ENCODE measurements at regions not wholly inside any gene's neighbourhood (a gene's known extent, or its start where the extent isn't known, plus 50 kb on each side); places are given as distances from the start of the nearest gene placed in this dataset.

DNA sequence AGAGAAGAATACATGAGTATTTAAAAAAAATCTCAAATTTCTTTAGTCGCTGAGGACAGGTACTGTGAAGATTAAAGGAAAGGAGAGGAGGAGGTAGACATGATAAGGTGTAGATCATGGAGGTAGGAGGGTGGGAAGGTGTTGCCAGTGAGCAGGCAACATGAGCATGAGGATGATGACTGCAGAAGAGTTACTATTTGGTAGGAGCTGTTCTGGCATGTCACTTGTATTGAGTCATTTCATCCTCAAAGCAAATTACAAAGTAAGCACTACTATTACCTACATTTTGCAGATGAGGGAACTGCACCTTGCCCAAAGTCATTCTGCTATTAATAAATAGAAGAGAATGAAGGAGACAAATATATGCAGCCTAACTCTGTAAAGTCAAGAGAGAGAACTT lies 435.8 kb upstream of the KLF12 start:
- TF ChIP-seq NANOG (IDR thresholded peaks at IDR 0.05; ENCODE audit: insufficient read depth, low read depth, low read length, poor library complexity, severe bottlenecking): no peak
- no peak for TF ChIP-seq SUZ12 (IDR thresholded peaks at IDR 0.05; ENCODE audit: low read length)
- no peak for TF ChIP-seq SP1 (IDR thresholded peaks at IDR 0.05; ENCODE audit: low read depth, low read length)
- no peak for TF ChIP-seq RXRA (IDR thresholded peaks at IDR 0.05; ENCODE audit: insufficient read depth, low read depth, low read length)
- Histone ChIP-seq H2BK15ac (ENCODE audit: low read length) (no peak overlapping the region), H3K23me2 (ENCODE audit: low read depth, low read length) (0 out of 2 replicates have a peak, but pooled peaks cover under 1% of the 10 kb centered on the region), H3K4me2 (ENCODE audit: insufficient read depth in 1 of 2, low read depth in 2 of 2, low read length in 2 of 2) (no peak overlapping the region), H4K20me1 (replicated peaks in 1 of 2; ENCODE audit: control insufficient read depth in 1 of 2, insufficient read depth in 2 of 2, low read length in 2 of 2) (no peaks in the 10 kb centered on the region), H3K4me1 (replicated peaks in 1 of 4; ENCODE audit: control insufficient read depth in 3 of 4, insufficient read depth in 4 of 4, low read length in 3 of 4) (peaks cover 0 to 2% (median 0%) of the 10 kb centered on the region in 4 experiments; a peak in 1 of 7 replicates), H2BK12ac (ENCODE audit: low read depth, low read length) (no peak overlapping the region), H3K4ac (replicated peaks; ENCODE audit: insufficient read length, low read depth, low read length) (no peak overlapping the region), H3K4me3 (ENCODE audit: extremely low read depth in 1 of 4, insufficient read depth in 2 of 4, low read depth in 3 of 4, low read length in 4 of 4) (no peak overlapping the region), H2BK20ac (ENCODE audit: low read length) (no peak overlapping the region), H4K8ac (ENCODE audit: extremely low read depth, insufficient read depth, low read length) (no peak overlapping the region), H3K79me2 (ENCODE audit: control insufficient read depth in 1 of 2, insufficient read depth in 2 of 2, low read length in 2 of 2) (no peaks in the 10 kb centered on the region), H3K18ac (ENCODE audit: extremely low read depth, low read length) (no peak overlapping the region), H2BK5ac (ENCODE audit: low read depth, low read length) (no peak overlapping the region), H3K56ac (replicated peaks; ENCODE audit: insufficient read length, low read depth, low read length) (no peak overlapping the region), H3K9me3 (ENCODE audit: insufficient read depth in 2 of 2, low read depth in 1 of 2, low read length in 1 of 2) (no peaks in the 10 kb centered on the region), H4K91ac (replicated peaks; ENCODE audit: insufficient read length, low read length) (no peak overlapping the region), H4K5ac (ENCODE audit: insufficient read length, low read depth, low read length) (no peak overlapping the region), H2AFZ (ENCODE audit: low read length) (no peak overlapping the region), H3K23ac (ENCODE audit: insufficient read length) (no peak overlapping the region), H3K9ac (replicated peaks in 1 of 4; ENCODE audit: extremely low read depth in 1 of 4, low read depth in 3 of 4, low read length in 3 of 4) (no peak overlapping the region), H2AK5ac (ENCODE audit: low read depth, low read length) (no peak overlapping the region), H3K14ac (ENCODE audit: insufficient read length) (no peak overlapping the region), H2BK120ac (replicated peaks; ENCODE audit: low read depth, low read length) (no peak overlapping the region), H3K79me1 (ENCODE audit: low read depth, low read length) (no peaks in the 10 kb centered on the region), H3K27me3 (replicated peaks in 1 of 4; ENCODE audit: control insufficient read depth in 3 of 4, extremely low read depth in 1 of 4, insufficient read depth in 3 of 4, low read length in 3 of 4) (no peaks in the 10 kb centered on the region; a peak in 1 of 7 replicates), H3K27ac (ENCODE audit: low read depth, low read length) (no peak overlapping the region), H3K36me3 (ENCODE audit: control insufficient read depth in 2 of 4, insufficient read depth in 4 of 4, low read length in 3 of 4) (no peaks in the 10 kb centered on the region)
- no peak for DNase-seq (ENCODE audit: low read depth in 1 of 2, low spot score in 2 of 2)
- 94% methylated on average over 1 of the region's 1 CpG; no CpG with 5 or more reads in 1 of the 2 experiments for WGBS, 2 experiments (ENCODE audit: extremely low coverage in 1 of 2, insufficient coverage in 1 of 2, insufficient read length in 1 of 2, insufficient replicate concordance in 2 of 2, low coverage in 1 of 2, low lambda C conversion rate in 2 of 2, missing lambda C conversion rate in 1 of 2)
- CTCF ChIA-PET (ENCODE audit: partially characterized antibody): no interaction called here
- POLR2A ChIA-PET (ENCODE audit: partially characterized antibody): no interaction called here
- FAIRE-seq: no peak
